ENCODE measurements at regions not wholly inside any gene's neighbourhood (a gene's known extent, or its start where the extent isn't known, plus 50 kb on each side); places are given as distances from the start of the nearest gene placed in this dataset.

GRCh38 chr7:52053525-52053924, 736.9 kb upstream of the COBL start:
- no peak for TF ChIP-seq CTCF (IDR thresholded peaks at IDR 0.05)
- TF ChIP-seq POLR2A (IDR thresholded peaks at IDR 0.05): no peak
- 42 to 76% methylated on average over 1 of the region's 1 CpG for WGBS, 2 donors
- no peak for DNase-seq
- no peaks in the 10 kb centered on the region for H3K9me3 ChIP-seq
- H3K27me3 ChIP-seq: no peaks in the 10 kb centered on the region
- H3K27ac ChIP-seq: no peak overlapping the region
- no peak overlapping the region for H3K4me3 ChIP-seq (replicated peaks in 1 of 3)
- no peaks in the 10 kb centered on the region for H3K4me1 ChIP-seq
- intact Hi-C loops (cut with DNase I): no loop called here
- no peaks in the 10 kb centered on the region for H3K36me3 ChIP-seq

DNA sequence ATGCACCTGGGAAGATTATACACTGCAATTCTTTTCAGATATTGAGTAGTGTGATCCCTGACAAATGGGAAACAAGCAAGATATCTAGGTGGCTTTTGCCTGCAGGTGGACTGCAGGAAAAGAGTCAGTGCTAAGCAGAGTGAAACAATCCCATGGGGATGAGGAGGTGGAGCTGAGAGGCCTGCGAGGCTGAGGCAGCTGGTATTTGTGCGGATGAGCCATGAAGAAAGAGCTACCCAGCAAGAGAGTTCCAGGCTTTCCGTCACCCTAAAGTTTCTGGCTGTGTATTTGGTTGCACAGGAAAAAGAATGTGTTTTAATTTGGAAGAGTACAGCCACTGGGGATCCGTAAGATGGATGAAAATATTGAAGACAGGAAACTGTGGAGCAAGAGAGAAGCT, 714.1 kb upstream of the COBL start:
- DNase-seq: no peak
- WGBS, 2 donors: 67% methylated on average over 4 of the region's 4 CpGs
- intact Hi-C loops (cut with DNase I): no loop called here
- H3K27ac ChIP-seq: no peak overlapping the region
- no peak overlapping the region for H3K4me3 ChIP-seq (replicated peaks in 1 of 3)
- no peaks in the 10 kb centered on the region for H3K36me3 ChIP-seq
- H3K9me3 ChIP-seq: no peaks in the 10 kb centered on the region
- TF ChIP-seq CTCF (IDR thresholded peaks at IDR 0.05) (no peak), POLR2A (IDR thresholded peaks at IDR 0.05) (no peak)
- H3K4me1 ChIP-seq: no peaks in the 10 kb centered on the region
- no peaks in the 10 kb centered on the region for H3K27me3 ChIP-seq

DNA sequence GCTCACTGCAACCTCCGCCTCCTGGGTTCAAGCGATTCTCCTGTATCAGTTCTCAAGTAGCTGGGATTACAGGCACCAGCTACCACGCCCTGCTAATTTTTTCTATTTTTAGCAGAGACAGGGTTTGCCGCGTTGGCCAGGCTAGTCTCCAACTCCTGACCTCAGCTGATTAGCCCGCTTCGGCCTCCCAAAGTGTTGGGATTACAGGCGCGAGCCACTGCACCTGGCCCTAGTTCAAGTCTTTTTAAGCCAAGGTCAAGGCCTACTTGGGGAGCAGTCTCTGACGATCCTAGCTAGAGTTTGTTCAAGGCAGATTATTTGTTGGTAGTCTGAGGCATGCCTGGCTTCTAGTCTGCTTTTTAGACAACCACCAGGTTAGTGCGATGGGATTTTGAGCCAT, 709.5 kb upstream of the COBL start:
- no peaks in the 10 kb centered on the region for H3K9me3 ChIP-seq
- no peaks in the 10 kb centered on the region for H3K27me3 ChIP-seq
- no peak for TF ChIP-seq CTCF (IDR thresholded peaks at IDR 0.05)
- no peak for TF ChIP-seq POLR2A (IDR thresholded peaks at IDR 0.05)
- intact Hi-C loops (cut with DNase I): no loop called here
- no peak overlapping the region for H3K27ac ChIP-seq
- H3K4me1 ChIP-seq: no peaks in the 10 kb centered on the region
- H3K4me3 ChIP-seq (replicated peaks in 1 of 3): no peak overlapping the region
- H3K36me3 ChIP-seq: no peaks in the 10 kb centered on the region
- 81% methylated on average over 11 of the region's 11 CpGs for WGBS, 2 donors
- no peak for DNase-seq

DNA sequence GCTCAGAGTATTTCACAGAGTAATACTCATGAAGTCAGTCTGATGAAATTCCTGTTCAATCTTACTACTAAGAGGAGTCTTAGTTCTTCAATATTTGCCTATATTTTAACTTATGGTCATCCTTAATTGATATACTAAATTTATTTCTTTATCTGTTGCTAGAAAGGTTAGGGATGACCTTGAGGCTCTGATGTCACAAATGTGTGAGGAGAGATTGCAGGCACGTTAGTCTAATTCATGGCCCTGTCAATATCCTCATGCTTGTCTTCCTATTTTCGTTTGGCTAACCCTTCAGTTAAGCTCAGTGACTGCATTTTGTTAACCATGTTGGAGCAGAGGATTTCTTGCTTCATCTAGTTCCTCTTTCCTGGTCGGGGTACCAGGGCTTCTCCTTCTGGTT, 704.7 kb upstream of the COBL start:
- no peaks in the 10 kb centered on the region for H3K9me3 ChIP-seq
- no peaks in the 10 kb centered on the region for H3K36me3 ChIP-seq
- no peaks in the 10 kb centered on the region for H3K4me1 ChIP-seq
- no peaks in the 10 kb centered on the region for H3K27me3 ChIP-seq
- WGBS, 2 donors: 29 to 52% methylated on average over 3 of the region's 3 CpGs
- intact Hi-C loops (cut with DNase I): no loop called here
- DNase-seq: no peak
- TF ChIP-seq POLR2A (IDR thresholded peaks at IDR 0.05): no peak
- TF ChIP-seq CTCF (IDR thresholded peaks at IDR 0.05): no peak
- no peak overlapping the region for H3K4me3 ChIP-seq (replicated peaks in 1 of 3)
- no peak overlapping the region for H3K27ac ChIP-seq

DNA sequence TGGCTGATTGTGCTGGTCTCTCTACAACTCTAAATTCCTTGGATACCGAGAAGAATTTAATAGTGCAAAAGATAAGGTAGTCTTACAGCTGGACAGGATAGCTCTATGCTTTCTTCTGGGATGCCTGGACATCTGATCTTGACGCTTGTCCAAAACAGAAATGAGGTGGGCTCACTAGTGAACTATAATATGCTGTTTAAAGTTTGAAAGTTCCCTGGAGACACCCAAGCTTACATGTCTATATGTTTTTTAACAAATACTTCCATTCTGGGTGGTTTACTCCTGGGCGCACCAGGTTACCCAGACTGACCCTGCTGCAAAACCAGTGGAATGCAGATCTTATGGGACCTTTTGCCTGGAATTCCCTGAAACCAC, 702.1 kb upstream of the COBL start:
- Histone ChIP-seq H3K27me3 (no peaks in the 10 kb centered on the region), H3K36me3 (no peaks in the 10 kb centered on the region), H3K4me3 (replicated peaks in 1 of 3) (no peak overlapping the region), H3K27ac (no peak overlapping the region), H3K4me1 (no peaks in the 10 kb centered on the region), H3K9me3 (no peaks in the 10 kb centered on the region)
- DNase-seq: no peak
- WGBS, 2 donors: 91 to 100% methylated on average over 3 of the region's 3 CpGs
- TF ChIP-seq CTCF (IDR thresholded peaks at IDR 0.05) (no peak), POLR2A (IDR thresholded peaks at IDR 0.05) (no peak)
- intact Hi-C loops (cut with DNase I): no loop called here

Measured in thyroid gland (tissue), 4 donors.